Stimulated activated CD4-positive, alpha-beta T cell treated with anti-CD3 and anti-CD28 coated beads, Interleukin-1b, Interleukin-23, amount 100 ng/mL, for 24 hours (primary cell): ENCODE measurements at regions not wholly inside any gene's neighbourhood (a gene's known extent, or its start where the extent isn't known, plus 50 kb on each side); places are given as distances from the start of the nearest gene placed in this dataset.

Experiments
- DNase-seq, 4 experiments: peaks; one replicate each; pipeline ENCODE4 v3.0.0-alpha.2; 2020; ENCODE audit warnings: low read depth in 4 of 4, low spot score in 1 of 4

GRCh38 chr17:65407017-65407416 is 154.4 kb downstream of the AXIN2 start:
- no peak for DNase-seq

DNA sequence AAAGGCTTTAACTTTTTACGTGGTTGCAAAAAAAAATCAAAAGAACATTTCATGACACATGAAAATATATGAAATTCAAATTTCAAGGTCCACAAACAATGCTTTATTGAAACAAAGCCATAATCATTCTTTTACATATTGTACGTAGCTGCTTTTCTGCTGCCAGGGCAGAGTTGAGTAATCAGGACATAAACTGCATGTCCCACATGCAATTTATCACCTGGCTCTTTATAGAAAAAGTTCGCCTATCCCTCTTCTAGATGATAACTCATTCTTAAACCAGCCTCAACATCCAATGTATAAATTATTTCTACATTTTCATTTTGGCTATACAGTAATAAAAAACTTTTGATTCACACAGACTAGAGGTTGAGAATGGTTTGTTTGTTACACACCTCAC is 154.9 kb downstream of the AXIN2 start:
- DNase-seq, result no peak

- DNase-seq, result no peak
These were observed 155.9 kb downstream of the AXIN2 start for GRCh38 chr17:65405563-65405962.

GRCh38 chr17:65404761-65405160 is 156.7 kb downstream of the AXIN2 start:
- no peak for DNase-seq

- no peak for DNase-seq
These were observed 157.8 kb downstream of the AXIN2 start for GRCh38 chr17:65403626-65404025.

DNA sequence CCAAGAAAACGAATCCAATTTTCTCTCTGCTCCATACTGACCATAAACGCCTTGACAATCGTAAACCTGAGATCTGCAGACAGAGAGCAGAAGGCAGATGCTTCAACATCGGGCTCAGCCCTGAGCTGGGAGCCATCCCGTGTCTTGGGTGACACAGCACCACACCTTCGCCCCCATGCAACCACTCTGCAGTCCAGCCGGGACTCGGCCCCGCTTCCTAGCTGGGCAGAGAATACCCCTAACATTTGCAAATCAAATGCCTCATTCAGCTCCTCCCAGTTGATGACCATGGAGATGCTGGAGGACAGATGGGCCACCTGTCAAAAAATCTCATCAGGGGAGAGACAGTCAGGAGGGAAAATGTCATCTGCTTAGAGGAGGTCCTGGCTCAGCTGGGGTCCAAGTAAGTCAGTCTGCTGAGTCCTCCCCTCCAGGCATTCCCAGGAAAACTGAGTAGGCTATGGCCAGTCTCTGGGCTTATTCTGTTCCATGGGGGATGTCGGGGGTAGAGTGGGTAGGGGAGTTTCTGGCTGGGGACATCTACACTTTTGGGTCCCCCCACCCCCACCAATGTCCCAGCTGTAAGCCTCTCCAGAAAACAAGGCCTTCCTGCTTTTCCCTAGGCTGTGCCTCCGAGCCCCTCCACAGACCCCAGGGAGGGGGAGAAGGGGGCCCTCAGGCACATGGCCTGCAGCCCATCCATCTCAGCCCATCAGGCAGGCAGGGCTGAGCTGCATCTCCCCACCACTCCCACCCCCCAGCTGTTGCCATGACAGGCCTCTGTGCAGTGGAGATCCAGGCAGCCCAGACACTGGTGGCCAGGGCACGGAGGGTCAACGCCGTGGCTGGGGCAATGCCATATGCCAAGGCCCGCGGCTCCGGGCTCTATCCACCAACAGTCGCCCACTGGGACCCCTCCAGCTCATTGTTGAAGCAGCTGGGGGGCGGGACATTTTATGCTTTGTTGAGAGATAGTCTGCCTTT is 158.6 kb downstream of the AXIN2 start:
- no peak for DNase-seq

GRCh38 chr17:65401561-65401960 is 159.9 kb downstream of the AXIN2 start:
- DNase-seq, result no peak

DNA sequence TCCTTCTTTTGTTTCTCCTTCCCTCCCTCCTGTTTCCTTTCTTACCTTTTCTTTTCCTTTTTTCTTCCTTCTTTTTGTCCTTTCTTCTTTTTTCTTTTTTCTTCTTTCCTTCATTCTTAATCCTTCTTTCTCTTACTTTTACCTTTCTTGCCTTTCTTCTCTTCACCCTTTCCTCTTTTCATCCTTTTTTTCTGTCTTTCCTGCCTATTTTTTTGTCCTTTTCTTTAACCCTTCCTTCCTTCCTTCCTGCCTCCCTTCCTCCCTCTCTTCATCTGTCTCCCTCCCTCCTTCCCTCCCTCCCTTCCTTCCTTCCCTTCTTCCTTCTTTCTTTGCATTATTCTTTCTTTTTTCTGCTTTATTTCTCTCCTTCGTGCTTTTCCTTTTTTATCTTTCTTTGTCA is 160.7 kb downstream of the AXIN2 start:
- no peak for DNase-seq

DNA sequence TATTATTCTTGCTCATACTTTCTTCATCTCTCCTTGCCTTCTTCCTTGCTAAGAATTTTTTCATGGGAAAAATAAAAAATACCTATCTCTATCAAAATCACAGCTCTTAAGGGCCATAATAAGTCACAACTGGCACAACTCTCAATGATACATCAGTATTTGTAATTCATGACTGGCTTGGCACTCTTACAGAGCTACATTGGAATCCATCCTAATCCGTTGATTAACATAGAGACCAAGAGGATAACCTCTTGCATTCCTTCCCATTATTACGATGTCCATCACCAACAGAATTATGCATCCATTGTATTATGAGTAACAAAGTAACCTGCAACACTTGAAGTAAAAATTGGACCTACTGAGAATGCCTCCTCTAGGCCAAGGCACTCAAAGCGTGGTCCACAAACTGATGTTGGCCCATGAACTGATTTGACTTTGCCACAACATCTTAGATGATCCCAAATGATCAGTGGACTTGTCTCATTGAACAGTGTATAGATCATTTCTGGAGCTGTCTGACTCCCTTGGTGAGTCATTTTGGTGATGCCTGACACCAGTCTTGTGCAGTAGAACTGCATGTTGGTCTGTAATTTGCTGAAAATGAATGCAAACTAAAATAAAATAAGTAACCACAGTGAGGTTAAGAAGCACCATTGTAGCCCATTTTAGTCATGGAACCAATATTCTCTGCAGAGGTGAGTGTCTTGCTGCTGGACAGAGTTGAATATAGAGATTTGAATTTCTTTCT is 163.2 kb downstream of the AXIN2 start:
- no peak for DNase-seq

DNA sequence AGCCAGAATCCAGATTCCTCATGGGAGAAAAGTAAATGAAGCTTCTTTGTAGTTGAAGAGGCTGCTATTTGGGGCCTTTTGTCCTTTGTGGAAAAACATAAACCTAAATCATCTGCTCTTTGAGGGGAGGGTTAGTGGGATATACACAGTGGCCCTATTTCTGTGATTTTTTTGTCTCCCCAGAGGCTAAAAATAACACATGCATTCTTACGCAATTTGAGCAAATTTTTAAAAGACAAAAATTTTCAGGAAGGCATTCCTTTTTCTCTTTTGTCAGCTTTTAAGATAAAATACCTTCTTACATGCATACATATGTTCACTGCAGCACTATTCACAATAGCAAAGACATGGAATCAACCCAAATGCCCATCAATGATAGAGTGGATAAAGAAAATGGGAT is 165.5 kb downstream of the AXIN2 start:
- no peak for DNase-seq

- DNase-seq, result no peak
These were observed 166.5 kb downstream of the AXIN2 start for GRCh38 chr17:65394811-65395472.

- no peak for DNase-seq
These were observed 167.9 kb downstream of the AXIN2 start for GRCh38 chr17:65393514-65393913.

DNA sequence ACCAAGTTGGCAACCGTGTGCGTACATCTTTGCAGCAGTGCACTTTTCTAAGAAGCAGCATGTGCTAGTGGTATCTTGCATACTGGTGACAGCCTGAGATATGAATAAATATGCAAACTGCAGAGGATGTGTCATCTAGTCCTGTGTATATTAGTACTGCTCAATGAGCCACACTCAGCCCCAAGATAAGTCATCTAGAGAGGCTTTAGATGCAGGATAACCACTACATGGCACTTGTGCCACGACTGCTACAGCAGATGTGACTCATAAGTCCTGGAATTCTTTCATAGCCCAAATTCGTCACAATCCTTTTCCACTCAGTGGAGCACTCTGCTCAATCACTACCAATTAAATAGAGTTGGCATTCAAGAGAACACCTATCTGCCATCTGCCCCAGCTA is 171.5 kb downstream of the AXIN2 start:
- no peak for DNase-seq

GRCh38 chr17:65389426-65389825 is 172.0 kb downstream of the AXIN2 start:
- DNase-seq, result no peak

DNA sequence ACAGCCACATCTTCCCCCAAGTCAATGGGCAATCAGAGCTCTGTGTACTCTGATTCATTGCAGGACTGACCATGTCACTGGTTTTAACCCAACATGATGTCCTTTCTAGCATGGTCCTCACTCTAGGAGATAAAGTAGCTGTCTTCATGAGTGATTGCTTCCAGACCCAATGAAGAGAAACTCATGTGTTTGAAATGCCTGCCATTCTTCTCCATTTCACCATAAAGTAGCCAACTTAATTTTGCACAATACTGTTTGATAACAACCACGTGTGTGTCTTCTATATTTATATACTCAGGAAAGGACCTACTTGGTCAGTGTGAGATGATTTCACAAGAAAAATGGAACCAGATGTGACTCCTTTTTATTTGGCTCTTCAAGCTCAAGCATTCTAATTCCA is 172.5 kb downstream of the AXIN2 start:
- no peak for DNase-seq

DNA sequence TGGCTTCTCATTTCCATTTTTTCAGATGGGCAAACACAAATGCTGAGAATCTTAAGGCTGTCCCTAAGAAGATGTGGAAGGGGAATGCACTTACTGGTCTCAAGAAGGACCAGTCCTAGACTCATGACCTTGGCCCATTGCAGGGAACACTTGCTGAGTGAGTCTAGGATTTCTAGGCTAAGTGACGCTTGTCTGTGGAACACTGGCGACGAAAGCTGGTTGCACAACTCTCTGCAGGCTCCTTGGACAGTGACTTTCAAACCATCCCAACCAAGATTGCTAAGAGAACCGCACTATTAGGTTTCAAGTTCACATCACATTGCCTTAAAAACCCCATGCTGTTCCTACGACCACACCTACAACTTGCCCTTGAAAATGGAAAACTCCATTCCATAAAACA is 174.1 kb downstream of the AXIN2 start:
- DNase-seq, result no peak

DNA sequence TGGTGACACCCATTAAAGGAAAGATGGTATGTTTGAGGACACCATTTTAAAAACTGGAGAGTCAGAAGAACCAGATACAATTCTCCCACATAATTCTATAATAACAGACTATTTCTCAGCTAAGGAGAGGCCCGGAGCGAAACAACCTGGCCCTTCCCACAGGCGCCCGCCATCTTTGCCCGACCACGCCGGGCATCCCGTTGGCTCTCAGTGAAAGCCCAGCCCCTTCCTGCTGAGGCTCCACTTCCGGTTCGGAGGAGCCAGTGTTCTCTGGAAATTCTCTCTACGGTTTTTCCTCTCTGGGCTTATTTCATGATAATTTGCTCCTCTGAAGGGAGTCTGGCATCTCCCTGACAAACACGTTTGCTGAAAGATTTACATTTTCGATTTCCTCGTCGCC is 175.7 kb downstream of the AXIN2 start:
- no peak for DNase-seq

GRCh38 chr17:65385071-65385470 is 176.4 kb downstream of the AXIN2 start:
- DNase-seq, result no peak

DNA sequence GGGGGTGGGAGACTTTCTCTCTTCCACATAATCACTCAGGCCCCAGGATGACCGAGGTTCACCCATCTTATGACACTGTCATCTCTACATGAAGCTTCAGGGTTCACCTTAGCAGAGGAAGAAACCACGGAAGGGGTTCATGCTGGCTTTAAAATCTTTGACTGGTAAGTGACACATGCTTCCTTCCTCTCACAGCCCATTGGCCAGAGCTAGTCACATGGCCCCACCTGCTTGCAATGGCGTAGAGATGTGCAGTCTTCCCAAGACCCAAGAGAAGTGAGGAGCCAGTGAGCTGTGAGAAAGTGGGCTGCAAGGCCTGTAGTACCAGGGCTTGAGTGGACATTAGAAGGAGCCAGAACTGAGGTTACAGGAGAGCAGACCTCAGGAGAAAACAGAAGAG is 180.3 kb downstream of the AXIN2 start:
- DNase-seq, result no peak

- DNase-seq, result no peak
These were observed 186.5 kb downstream of the AXIN2 start for GRCh38 chr17:65374966-65375365.

- no peak for DNase-seq
These were observed 189.7 kb downstream of the AXIN2 start for GRCh38 chr17:65371702-65372101.

GRCh38 chr17:65370669-65371131 is 190.7 kb downstream of the AXIN2 start:
- no peak for DNase-seq
